KG1 (cell line): ENCODE measurements at regions not wholly inside any gene's neighbourhood (a gene's known extent, or its start where the extent isn't known, plus 50 kb on each side); places are given as distances from the start of the nearest gene placed in this dataset.
"Not testable (repeated sequence)": the region's sequence is repeated elsewhere in the genome, so short reads cannot be mapped to it uniquely, and the experiment has no call there.

Source experiments
- DNase-seq: peaks from one replicate; lab custom pipeline; 2025; lab: John Stamatoyannopoulos, UW

DNA sequence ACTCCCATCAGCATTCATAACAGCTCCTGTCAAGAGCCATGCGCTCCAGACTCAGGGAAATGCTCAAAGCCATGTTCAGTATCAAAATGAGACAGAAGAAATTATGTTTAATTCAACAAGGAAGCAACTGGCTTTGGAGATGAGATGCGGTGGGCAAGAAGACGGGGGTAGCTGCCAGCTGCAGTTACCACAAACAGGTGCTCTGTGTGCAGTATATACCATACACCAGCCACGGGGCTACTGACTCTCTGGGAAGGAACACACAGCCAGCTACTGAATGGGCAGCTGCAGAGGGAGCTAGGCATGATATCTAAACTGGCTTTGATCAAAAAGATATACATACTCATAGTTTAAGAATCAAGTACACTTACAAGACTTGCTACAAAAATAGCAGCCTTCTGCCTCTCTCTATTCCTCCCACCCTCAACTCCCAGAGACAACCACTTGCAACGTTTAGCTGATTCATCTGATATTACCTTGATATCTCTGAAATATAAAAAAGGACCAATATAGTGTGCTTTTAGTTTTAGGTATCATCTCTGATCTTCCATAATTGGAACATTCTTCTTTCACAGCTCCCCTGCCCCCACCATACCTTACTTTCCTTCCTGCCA lies 593.0 kb downstream of the UQCRFS1 start:
- no peak for DNase-seq

- DNase-seq, result no peak
These were observed 594.4 kb downstream of the UQCRFS1 start for GRCh38 chr19:28618504-28618903.

GRCh38 chr19:28615966-28616365 lies 597.0 kb downstream of the UQCRFS1 start:
- DNase-seq, result no peak

DNA sequence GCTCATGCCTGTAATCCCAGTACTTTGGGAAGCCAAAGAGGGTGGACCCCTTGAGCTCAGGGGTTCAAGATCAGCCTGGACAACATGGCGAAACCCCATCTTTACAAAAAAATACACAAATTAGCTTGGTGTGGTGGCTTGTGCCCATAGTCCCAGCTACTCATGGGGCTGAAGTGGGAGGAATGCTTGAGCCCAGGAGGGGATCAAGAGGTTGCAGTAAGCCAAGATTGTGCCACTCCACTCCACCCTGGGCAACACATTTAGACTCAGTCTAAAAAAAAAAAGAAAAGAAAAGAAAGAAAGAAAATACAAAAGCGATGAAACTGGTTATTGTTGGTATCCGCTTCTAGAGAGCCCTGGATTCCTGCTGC lies 597.4 kb downstream of the UQCRFS1 start:
- no peak for DNase-seq

GRCh38 chr19:28614634-28615545 lies 598.1 kb downstream of the UQCRFS1 start:
- DNase-seq, result no peak

- no peak for DNase-seq
These were observed 600.6 kb downstream of the UQCRFS1 start for GRCh38 chr19:28612275-28612769.

- DNase-seq, result not testable (repeated sequence)
These were observed 601.6 kb downstream of the UQCRFS1 start for GRCh38 chr19:28611227-28611914.

DNA sequence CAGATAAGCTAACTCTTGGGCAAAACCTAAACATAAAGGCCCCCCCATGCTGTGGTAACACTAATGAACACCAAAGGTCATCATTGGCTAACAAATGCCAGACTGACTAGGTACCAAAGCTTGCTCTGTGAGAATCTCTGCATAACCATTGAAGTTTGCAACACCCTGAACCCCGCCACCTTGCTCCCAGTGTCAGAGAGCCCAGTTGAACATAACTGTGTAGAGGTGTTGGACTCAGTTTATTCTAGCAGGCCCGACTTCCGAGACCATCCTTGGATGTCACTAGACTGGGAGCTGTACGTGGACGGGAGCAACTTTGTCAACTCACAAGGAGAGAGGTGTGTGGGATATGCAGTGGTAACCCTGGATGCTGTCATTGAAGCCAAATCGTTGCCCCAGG lies 602.2 kb downstream of the UQCRFS1 start:
- no peak for DNase-seq

GRCh38 chr19:28609944-28610343 lies 603.0 kb downstream of the UQCRFS1 start:
- DNase-seq, result no peak

DNA sequence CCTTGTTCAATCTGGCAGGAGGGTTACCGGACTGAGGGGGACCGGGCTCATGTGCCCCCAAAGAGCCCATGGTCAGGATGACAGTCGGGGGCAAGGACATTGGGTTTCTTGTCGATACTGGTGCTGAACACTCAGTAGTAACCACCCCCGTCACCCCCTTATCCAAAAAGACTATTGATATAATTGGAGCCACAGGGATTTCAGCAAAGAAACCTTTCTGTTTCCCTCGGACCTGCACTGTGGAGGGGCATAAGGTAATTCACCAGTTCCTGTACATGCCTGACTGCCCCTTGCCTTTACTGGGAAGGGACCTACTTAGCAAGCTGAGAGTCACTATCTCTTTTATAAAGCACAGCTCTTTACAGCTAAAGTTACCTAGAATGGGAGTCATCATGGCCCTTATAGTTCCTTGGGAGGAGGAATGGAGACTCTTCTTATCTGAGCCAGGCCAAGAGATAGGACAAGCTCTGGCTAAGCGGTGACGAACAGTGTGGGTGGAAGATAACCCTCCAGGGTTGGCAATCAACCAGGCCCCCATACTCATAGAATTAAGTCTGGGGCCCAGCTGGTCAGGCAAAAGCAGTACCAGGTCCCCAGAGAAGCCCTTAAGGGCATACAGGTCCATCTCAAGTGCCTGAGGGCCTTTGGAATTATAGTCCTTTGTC lies 603.7 kb downstream of the UQCRFS1 start:
- DNase-seq, result no peak

DNA sequence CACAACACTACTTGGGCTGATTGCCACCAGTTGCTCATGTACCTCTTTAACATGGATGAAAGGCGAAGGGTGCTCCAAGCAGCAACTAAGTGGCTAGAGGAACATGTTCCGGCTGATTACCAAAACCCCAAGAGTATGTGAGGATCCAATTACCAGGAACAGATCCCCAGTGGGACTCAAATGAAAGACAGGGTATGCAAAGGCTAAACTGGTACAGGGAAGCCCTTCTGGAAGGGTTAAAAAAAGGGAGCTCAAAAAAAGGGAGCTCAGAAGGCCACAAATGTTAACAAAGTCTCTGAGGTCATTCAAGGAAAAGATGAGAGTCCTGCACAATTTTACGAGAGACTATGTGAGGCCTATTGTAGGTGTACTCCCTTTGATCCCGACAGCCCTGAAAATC lies 604.7 kb downstream of the UQCRFS1 start:
- no peak for DNase-seq

DNA sequence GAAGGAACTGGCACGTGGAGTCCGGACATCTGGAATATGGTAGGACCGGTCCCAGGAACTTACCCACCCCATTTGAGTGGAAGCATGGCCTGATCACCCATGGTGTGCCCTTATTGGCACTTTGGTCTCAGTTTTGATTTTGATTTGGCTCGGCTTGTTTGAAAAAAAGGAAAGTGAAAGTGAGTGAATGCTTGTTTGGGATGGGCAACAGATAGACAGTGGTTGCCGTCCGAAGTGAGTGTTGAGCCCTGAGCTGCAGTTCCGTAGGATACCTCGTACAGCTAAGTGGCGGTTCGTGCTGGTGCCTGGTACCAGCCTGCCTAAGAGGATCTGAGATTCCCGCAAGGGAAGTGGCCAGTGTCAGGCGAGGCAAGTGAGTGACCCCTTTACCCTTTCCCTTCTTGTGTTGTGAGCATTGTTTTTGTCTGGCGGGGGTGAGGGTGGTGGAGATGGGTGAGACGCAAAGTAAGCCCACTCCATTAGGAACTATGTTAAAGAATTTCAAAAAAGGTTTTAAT lies 605.8 kb downstream of the UQCRFS1 start:
- DNase-seq, result no peak

DNA sequence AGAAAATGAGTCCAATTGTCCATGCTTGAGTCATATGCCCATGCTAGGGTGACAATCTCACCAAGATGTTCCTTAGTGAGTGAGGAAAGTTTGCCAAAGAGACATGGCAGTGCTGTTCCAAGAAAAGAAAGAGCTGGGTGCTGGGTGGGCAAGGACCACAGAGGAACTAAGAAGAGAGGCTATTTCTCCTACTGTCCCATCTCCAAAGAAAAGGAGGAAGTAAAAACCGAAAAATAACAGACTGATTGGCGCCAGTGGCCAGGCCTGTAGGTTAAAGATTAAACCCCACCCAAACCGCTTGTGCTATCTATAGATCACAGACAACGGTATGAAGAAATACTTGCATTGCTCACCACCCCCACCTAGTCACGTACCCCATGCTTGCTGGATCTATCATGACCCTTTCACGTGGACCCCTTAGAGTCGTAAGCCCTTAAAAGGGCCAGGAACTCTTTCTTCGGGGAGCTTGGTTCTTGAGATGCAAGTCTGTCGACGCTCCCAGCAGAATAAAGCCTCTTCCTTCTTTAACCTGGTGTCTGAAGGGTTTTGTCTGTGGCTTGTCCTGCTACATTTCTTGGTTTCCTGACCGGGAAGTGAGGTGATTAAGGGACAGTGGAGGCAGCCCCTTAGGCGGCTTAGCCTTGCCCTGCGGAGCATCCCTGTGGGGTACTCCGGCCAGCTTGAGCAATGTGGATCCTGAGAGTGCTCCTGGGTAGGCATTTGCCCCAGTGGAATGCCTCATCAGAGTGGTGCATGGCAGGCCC lies 606.5 kb downstream of the UQCRFS1 start:
- DNase-seq, result no peak

GRCh38 chr19:28605501-28606268 lies 607.3 kb downstream of the UQCRFS1 start:
- DNase-seq, result no peak

GRCh38 chr19:28603453-28603852 lies 609.5 kb downstream of the UQCRFS1 start:
- DNase-seq, result no peak

DNA sequence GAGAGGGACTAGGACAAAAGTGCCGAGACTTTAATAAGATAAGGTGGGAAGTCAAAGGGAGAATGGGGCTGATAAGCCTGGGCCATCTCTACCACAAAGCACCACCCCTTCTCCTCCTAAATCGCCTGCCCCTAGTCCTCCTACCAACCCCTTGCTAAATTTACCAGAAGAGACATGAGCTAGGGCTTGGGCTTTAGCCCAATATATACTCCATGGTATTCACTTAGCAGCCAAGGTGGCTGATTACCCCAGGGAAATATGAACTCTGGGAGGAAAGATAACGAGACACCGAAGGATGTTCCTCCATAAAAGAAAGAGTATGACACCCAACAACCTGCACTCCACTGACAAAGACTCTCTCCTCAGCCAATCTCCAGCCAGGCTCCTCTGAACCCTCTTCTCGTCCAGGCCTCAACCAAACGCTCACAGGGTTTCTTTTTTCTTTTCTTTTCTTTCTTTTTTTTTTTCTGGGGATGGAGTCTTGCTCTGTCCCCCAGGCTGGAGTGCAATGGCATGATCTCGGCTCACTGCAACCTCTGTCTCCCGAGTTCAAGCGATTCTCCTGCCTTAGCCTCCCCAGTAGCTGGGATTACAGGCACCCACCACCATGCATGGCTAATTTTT lies 610.2 kb downstream of the UQCRFS1 start:
- DNase-seq, result no peak

DNA sequence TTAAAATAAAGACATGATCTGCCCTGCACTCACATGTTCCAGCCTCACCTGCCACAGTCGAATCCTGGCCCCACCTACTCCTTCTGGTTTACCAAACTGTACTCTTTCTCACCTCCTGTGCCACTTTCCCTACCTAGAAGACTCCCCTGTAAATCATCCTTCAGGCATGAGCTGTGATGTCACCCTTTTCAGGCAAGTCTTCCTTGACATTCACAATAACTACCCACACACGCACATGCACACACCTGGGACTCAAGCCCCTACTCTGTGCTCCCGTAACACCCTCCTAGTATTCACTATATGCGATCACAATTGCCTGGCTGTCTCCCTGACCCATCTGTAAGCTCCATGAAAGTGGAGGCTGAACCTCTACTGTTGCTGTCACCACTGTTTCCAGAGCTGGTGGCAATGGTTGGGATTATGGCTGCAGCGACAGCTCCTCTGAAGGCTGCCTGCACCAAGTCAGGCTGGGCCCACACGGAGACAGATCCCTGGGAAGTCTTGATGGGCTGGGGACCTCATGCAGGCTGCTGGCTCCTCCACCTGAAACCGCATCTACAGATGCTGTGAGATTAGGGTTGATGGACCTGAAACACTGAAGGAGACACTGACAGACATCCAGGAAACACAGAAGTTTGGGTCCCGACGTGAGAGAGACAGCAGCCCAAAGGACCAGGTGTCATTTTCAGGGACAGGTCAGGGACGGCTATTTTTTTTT lies 611.1 kb downstream of the UQCRFS1 start:
- DNase-seq, result no peak

- no peak for DNase-seq
These were observed 614.1 kb downstream of the UQCRFS1 start for GRCh38 chr19:28598861-28599260.

GRCh38 chr19:28596561-28597071 lies 616.3 kb downstream of the UQCRFS1 start:
- DNase-seq, result no peak
